ENCODE measurements at regions not wholly inside any gene's neighbourhood (a gene's known extent, or its start where the extent isn't known, plus 50 kb on each side); places are given as distances from the start of the nearest gene placed in this dataset.

GRCh38 chr17:54381482-54381881 is 519.2 kb upstream of the TOM1L1 start:
- TF ChIP-seq POLR2AphosphoS5 (IDR thresholded peaks at IDR 0.05) (no peak), POLR2A (IDR thresholded peaks at IDR 0.05) (no peak), CTCF (IDR thresholded peaks at IDR 0.05) (no peak)
- Histone ChIP-seq H3K9me3 (no peaks in the 10 kb centered on the region), H3K4me1 (replicated peaks) (no peaks in the 10 kb centered on the region), H3K27me3 (replicated peaks; ENCODE audit: insufficient read depth) (no peaks in the 10 kb centered on the region), H3K27ac (no peak overlapping the region), H3K4me3 (no peak overlapping the region), H3K36me3 (no peaks in the 10 kb centered on the region)
- intact Hi-C loops (cut with DNase I) = no loop called here
- DNase-seq (ENCODE audit: low spot score) = no peak
- WGBS = 95% methylated on average over 3 of the region's 3 CpGs

- no peaks in the 10 kb centered on the region for H3K27me3 ChIP-seq (replicated peaks; ENCODE audit: insufficient read depth)
- no peak for DNase-seq (ENCODE audit: low spot score)
- no peak overlapping the region for H3K27ac ChIP-seq
- intact Hi-C loops (cut with DNase I) = no loop called here
- H3K4me1 ChIP-seq (replicated peaks) = no peaks in the 10 kb centered on the region
- H3K36me3 ChIP-seq = no peaks in the 10 kb centered on the region
- 38% methylated on average over 1 of the region's 1 CpG for WGBS
- H3K4me3 ChIP-seq = no peak overlapping the region
- TF ChIP-seq CTCF (IDR thresholded peaks at IDR 0.05) = no peak
- no peak for TF ChIP-seq POLR2AphosphoS5 (IDR thresholded peaks at IDR 0.05)
- TF ChIP-seq POLR2A (IDR thresholded peaks at IDR 0.05) = no peak
- H3K9me3 ChIP-seq = no peaks in the 10 kb centered on the region
Measured at GRCh38 chr17:54404259-54404658, 496.4 kb upstream of the TOM1L1 start.

- DNase-seq (ENCODE audit: low spot score) = no peak
- Histone ChIP-seq H3K4me3 (no peak overlapping the region), H3K9me3 (no peaks in the 10 kb centered on the region), H3K4me1 (replicated peaks) (no peaks in the 10 kb centered on the region), H3K27me3 (replicated peaks; ENCODE audit: insufficient read depth) (no peaks in the 10 kb centered on the region), H3K36me3 (no peaks in the 10 kb centered on the region), H3K27ac (no peak overlapping the region)
- intact Hi-C loops (cut with DNase I) = no loop called here
- WGBS = 96% methylated on average over 2 of the region's 2 CpGs
- TF ChIP-seq POLR2AphosphoS5 (IDR thresholded peaks at IDR 0.05) = no peak
- no peak for TF ChIP-seq POLR2A (IDR thresholded peaks at IDR 0.05)
- no peak for TF ChIP-seq CTCF (IDR thresholded peaks at IDR 0.05)
Measured at GRCh38 chr17:54405826-54406225, 494.8 kb upstream of the TOM1L1 start.

GRCh38 chr17:54408731-54409130 is 491.9 kb upstream of the TOM1L1 start:
- no peaks in the 10 kb centered on the region for H3K27me3 ChIP-seq (replicated peaks; ENCODE audit: insufficient read depth)
- TF ChIP-seq POLR2A (IDR thresholded peaks at IDR 0.05) = no peak
- no peak for TF ChIP-seq CTCF (IDR thresholded peaks at IDR 0.05)
- no peak for TF ChIP-seq POLR2AphosphoS5 (IDR thresholded peaks at IDR 0.05)
- no peak overlapping the region for H3K4me3 ChIP-seq
- 41% methylated on average over 1 of the region's 1 CpG for whole genome bisulfite sequencing
- H3K9me3 ChIP-seq = no peaks in the 10 kb centered on the region
- no peak for DNase-seq (ENCODE audit: low spot score)
- H3K27ac ChIP-seq = no peak overlapping the region
- H3K36me3 ChIP-seq = no peaks in the 10 kb centered on the region
- no peaks in the 10 kb centered on the region for H3K4me1 ChIP-seq (replicated peaks)
- intact Hi-C loops (cut with DNase I) = no loop called here

GRCh38 chr17:54418467-54418866 is 482.2 kb upstream of the TOM1L1 start:
- Histone ChIP-seq H3K4me3 (no peak overlapping the region), H3K36me3 (no peaks in the 10 kb centered on the region), H3K4me1 (replicated peaks) (no peaks in the 10 kb centered on the region), H3K27ac (no peak overlapping the region), H3K27me3 (replicated peaks; ENCODE audit: insufficient read depth) (no peaks in the 10 kb centered on the region), H3K9me3 (no peaks in the 10 kb centered on the region)
- intact Hi-C loops (cut with DNase I) = no loop called here
- DNase-seq (ENCODE audit: low spot score) = no peak
- TF ChIP-seq CTCF (IDR thresholded peaks at IDR 0.05) = no peak
- no peak for TF ChIP-seq POLR2AphosphoS5 (IDR thresholded peaks at IDR 0.05)
- no peak for TF ChIP-seq POLR2A (IDR thresholded peaks at IDR 0.05)

Measured in prostate gland (tissue), 2 donors.